Epidermal melanocyte (primary cell): ENCODE measurements at regions not wholly inside any gene's neighbourhood (a gene's known extent, or its start where the extent isn't known, plus 50 kb on each side); places are given as distances from the start of the nearest gene placed in this dataset.
"Not testable (repeated sequence)": the region's sequence is repeated elsewhere in the genome, so short reads cannot be mapped to it uniquely, and the experiment has no call there.

ENCODE experiments used
- DNase-seq: peaks from one replicate; pipeline ENCODE4 v3.0.0; 2011; ENCODE audit warnings: low spot score; ENCODE audit not compliant: insufficient read length

- no peak for DNase-seq
These were observed 63.9 kb downstream of the NFKBIZ start for GRCh38 chr3:101913168-101913567.

DNA sequence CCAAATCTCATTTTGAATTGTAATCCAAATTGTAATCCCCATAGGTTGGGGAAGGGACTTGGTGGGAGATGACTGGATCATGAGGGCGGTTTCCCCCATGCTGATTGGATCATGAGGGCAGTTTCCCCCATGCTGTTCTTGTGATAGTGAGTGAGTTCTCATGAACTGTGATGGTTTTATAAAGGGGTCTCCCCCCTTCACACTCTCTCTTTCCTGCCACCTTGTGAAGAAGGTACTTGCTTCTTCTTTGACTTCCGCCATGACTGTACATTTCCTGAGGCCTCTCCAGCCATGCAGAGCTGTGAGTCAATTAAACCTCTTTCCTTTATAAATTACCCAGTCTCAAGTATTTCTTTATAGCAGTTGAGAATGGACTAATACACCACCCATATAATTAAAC is 68.4 kb downstream of the NFKBIZ start:
- not testable (repeated sequence) for DNase-seq

DNA sequence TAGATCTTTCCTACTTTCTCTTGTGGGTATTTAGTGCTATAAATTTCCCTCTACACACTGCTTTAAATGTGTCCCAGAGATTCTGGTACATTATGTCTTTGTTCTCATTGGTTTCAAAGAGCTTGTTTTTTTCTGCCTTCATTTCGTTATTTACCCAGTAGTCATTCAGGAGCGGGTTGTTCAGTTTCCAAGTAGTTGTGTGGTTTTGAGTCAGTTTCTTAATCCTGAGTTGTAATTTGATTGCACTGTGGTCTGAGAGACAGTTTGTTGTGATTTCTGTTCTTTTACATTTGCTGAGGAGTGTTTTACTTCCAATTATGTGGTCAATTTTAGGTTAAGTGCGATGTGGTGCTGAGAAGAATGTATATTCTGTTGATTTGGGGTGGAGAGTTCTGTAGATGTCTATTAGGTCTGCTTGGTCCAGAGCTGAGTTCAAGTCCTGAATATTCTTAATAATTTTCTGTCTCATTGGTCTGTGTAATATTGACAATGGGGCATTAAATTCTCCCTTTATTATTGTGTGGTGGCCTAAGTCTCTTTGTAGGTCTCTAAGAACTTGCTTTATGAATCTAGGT is 72.9 kb downstream of the NFKBIZ start:
- DNase-seq, result not testable (repeated sequence)

GRCh38 chr3:101924621-101925020 is 75.3 kb downstream of the NFKBIZ start:
- not testable (repeated sequence) for DNase-seq

DNA sequence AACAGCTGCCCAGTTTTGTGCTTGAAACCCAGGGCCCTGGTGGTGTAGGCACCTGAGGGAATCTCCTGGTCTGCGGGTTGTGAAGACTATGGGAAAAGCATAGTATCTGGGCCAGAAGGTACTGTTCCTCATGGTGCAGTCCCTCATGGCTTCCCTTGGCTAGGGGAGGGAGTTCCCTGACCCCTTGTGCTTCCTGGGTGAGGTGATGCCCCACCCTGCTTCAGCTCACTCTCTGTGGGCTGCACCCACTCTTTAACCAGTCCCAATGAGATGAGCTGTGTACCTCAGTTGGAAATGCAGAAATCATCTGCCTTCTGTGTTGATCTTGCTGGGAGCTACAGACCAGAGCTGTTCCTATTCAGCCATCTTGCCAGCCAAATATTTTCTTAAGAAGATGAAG is 75.8 kb downstream of the NFKBIZ start:
- not testable (repeated sequence) for DNase-seq

- DNase-seq, result no peak
These were observed 76.2 kb downstream of the NFKBIZ start for GRCh38 chr3:101925564-101925963.

DNA sequence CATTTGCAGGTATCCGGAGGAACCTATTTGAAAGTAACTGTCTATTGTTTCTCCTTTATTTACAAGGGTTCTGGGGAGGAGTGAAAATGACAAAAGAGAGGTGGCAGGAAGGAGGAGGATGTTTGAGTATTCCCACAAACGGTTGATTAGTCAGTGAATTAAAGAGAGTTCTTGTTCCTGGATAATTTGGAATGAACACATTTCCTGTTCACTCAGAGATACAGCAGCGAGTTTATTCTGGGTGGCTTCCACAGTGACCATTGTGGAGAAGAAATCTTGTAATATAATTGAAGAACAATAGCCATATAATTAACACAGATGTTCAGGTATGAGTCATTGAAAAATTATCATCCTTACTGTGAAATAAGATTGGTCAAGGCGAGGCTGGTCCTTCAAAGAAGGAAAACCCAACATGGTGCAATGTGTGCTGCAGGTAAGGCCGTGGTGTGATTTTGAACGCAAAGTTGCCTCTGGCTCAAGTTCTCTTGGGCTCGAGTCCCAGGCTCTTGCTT is 77.3 kb downstream of the NFKBIZ start:
- no peak for DNase-seq

GRCh38 chr3:101928890-101929289 is 79.6 kb downstream of the NFKBIZ start:
- no peak for DNase-seq

GRCh38 chr3:101931081-101931480 is 81.8 kb downstream of the NFKBIZ start:
- DNase-seq, result no peak

DNA sequence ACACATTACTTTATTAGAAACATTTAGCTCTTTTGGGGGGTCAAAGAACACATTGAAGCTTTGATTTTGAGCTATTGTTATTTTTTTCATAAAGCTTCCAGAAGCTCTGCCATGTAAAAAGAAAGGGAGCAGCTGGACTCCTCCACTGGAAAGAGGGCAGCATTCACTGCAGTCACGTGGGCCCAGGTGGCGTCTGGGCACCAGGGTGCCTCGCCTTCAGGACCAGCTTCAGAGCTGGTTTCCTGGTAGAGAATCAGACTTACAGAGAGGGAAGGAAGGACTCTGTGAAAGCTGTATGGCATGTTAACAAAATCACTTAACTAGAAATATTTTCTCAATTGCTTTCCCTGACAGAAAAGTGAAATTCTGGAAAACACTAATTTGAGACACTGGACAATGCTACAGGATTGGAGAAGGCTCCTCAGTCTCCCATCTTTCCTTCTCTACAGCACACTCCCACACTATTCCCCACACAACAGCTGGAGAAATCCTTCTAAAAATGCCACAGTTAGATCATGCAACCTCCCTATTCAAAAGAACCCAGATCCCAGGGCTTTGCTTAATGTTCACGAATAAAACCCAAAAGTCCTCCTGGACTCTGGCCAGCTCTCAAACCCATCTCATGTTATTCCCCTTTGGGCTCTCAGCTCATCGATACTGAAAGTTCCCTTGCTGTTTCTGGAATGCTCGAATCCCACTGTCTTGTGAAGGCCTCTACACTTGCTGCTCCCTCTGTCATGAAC is 83.2 kb downstream of the NFKBIZ start:
- no peak for DNase-seq

DNA sequence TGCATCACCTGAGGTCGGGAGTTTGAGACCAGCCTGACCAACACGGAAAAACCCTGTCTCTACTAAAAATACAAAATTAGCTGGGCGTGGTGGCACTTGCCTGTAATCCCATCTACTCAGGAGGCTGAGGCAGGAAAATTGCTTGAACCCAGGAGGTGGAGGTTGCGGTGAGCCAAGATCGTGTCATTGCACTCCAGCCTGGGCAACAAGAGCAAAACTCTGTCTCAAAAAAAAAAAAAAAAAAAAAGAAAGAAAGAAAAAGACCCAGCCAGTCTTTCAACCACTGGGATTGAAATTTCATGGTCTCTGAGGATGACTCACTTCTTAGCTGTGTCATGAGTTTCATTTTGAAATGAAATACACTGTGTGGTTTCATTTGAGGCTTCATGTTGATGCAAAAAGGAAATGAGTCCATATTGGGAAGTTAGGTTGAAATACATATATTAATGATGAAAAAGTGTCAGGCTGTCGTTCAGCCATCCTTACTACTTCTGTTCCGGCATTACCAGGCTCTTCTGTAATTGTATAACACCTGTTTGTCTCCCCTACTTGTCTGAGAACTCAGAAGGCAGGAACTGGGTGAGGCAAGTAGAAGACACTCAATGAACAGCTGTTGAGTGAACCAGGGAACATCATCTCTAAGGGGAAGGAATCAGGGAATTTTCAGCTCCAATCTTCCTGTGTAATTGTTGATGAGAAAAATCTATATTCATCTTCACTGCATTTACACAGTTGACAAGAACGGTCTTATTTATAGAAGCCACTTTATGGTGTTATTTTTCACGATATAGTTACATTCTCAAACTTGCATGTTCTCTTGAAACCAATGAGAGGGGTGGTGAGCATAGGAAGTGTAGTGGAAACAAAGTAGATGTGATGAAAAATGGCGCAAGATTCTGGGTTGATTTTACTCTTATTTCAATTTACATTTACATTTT is 87.4 kb downstream of the NFKBIZ start:
- peak; percentile 58 for DNase-seq

DNA sequence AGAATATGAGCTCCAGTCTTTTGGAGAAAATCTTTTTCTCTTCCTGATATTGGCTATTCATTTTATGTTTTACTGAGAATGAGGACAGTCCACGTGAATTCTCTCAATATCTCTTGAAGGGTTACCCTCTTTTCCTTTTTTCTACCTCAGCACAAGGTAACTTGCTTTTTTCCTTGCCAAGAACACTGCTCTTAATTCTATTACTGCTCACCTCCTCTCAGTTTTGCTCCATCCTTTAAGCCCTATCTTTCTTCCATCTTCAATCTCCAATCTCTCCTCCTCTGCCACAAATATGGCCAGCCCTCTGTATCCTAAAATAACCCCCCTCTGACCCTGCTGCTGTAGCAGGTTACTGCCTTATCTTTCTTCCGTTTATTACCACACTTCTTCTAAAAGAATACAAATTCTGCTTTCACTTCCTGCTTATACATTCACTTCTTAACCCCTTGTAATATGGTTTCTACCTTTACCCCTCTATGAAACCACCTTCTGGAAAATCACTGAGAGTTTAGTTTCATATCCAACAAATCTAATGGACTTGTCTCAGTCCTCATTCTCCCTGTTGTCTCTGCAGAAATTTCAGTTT is 89.0 kb downstream of the NFKBIZ start:
- no peak for DNase-seq

DNA sequence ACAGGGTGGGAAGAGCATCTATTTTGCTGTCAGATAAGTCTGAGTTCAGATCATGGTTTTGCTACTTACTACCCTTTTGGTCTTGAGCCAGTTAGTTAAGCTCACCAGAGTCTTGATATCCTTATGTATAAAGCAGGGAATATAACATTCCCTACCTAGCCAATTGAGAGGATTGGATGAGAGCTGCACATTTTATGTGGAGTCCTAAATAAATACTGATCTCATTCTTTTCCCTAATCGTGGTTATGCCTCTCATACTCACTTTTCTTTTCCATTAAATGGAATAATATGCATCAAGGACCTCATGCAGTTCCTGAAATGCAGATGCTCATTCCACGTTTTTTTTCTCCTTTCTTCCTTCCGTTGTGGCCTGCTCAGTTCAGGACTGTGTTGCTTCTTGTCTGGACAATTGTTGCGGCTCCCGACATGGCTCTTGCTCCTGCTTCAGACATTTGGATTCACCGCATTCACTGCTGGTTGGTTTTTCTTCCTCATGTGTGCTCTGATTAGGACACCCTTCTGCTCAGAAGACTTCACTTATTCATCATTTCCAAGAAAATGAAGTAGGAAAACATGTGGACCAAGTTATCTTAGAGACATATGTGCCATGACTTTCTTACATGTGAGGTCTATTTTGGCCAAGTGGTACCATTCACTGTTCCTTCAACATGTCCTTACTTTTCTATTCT is 90.2 kb downstream of the NFKBIZ start:
- no peak for DNase-seq

DNA sequence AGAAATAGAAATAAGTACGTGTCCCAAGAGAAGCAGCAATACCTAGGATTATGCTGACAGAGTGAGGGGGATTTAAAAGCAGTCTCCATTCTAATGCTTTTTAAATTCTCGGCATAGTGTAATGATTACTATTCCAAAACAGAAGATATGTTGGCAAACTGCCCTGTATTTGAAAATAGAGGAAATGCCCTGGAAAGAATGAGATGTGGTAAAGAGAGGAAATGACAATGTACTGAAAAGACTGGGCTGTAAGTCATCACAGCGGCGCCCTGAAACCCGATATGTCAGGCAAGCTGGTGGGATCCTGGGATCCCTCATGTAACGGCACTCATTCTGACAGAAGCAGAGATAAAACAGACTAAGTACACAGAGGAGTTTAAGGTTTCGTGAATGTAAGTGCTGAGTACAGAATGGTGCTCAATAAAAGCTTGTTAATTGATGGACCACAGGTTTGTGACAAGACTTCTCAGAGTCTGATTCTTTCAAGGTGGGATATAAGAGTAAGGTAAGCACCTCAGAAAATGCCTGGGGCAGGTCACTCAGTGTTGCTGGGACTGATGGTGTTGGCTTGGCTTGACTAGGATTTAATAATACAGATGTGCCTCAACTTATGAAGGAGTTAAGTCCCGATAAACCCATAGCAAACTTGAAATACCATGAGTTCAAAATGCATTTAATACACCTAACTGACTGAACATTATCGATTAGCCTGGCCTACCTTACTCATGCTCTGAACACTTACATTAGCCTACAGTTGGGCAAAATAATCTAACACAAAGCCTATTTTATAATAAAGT is 91.4 kb downstream of the NFKBIZ start:
- peak; percentile 36 for DNase-seq

DNA sequence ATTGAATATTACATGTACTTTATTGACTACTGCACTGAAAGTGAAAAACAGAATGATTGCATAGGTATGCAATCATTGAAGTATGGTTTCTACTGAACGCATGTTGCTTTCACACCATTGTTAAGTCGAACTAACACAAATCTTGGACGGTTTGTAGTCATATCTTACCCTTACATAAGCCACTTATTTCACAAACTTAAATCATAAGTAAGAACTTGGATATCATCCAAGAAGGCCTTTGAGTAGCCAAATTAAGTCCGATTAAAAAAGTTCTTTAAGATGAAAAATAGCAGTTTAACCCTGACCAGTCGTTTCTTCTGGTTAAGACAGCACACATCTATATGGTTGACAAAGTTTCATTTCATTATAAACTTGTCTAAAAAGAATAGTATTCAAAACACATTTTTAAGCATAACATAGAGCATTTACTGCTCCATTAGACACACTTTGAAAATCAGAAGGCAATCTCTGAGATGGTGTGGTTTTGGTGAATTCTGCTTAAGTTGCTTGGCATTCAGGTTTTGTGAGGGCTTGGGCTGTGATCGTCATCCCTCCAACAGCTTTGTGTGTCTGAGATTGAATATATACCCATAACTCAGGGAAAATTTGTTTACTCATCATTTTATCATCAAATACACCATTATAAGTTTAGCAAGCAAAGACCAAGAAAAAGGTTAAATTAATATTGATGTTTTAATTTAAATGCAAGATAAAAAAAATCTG is 92.2 kb downstream of the NFKBIZ start:
- no peak for DNase-seq

DNA sequence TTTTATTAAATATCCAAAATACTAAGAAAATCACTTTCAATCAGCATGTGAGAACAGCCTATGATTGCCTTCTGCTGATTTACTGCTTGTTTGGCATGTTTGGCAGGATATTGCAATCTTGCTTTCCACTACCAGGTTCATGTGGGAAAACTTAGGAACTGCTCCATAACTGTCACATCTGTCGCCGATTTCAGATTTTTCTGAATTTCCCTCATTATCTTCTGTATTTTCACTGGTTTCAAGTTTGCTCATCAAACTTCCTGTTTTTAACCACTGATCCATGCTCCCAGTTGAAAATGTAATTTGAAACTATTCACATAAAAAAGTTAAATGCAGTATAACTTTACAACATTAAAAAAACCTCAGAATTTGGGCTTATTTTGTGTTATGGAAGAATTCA is 93.0 kb downstream of the NFKBIZ start:
- no peak for DNase-seq

GRCh38 chr3:101943029-101943428 is 93.7 kb downstream of the NFKBIZ start:
- no peak for DNase-seq

DNA sequence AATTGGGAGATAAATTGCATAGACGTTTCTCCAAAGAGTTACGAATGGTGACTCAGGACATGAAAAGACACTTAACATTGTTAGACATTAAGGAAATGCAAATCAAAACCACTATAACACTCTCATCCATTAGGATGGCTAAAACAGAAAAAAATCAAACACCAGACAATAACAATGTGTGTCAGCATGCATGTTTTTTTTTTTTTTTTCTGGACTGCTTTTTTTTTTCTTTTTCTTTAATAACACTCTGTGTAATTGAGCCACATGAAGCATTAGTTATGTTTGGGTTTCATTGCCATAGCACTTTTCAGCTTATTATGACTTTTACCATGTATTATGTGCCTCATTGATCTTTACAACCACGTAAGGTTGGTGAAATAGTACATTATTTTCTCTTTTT is 95.0 kb downstream of the NFKBIZ start:
- no peak for DNase-seq

- DNase-seq, result no peak
These were observed 96.7 kb downstream of the NFKBIZ start for GRCh38 chr3:101945980-101946379.
